GM19463 (cell line): ENCODE measurements at regions not wholly inside any gene's neighbourhood (a gene's known extent, or its start where the extent isn't known, plus 50 kb on each side); places are given as distances from the start of the nearest gene placed in this dataset.
"Not testable (repeated sequence)": the region's sequence is repeated elsewhere in the genome, so short reads cannot be mapped to it uniquely, and the experiment has no call there.

Source experiments
- ATAC-seq: cut with Tn5 transposase; IDR thresholded peaks from one replicate; pipeline ENCODE4 v1.9.1; 2021; ENCODE audit warnings: mild to moderate bottlenecking, moderate library complexity; ENCODE audit not compliant: unreplicated experiment

GRCh38 chr6:103496588-103496987, 1363.1 kb downstream of the HACE1 start:
- ATAC-seq, result not testable (repeated sequence)

- no peak for ATAC-seq
These were observed 1403.1 kb downstream of the HACE1 start for GRCh38 chr6:103456652-103457051.

GRCh38 chr6:103455275-103455674, 1404.4 kb downstream of the HACE1 start:
- no peak for ATAC-seq

GRCh38 chr6:103409475-103409874, 1450.2 kb downstream of the HACE1 start:
- no peak for ATAC-seq

- no peak for ATAC-seq
These were observed 1454.4 kb downstream of the HACE1 start for GRCh38 chr6:103405321-103405720.

GRCh38 chr6:103404799-103405198, 1454.9 kb downstream of the HACE1 start:
- no peak for ATAC-seq

GRCh38 chr6:103396768-103397167, 1463.0 kb downstream of the HACE1 start:
- ATAC-seq, result no peak

GRCh38 chr6:103379272-103379671, 1480.4 kb downstream of the HACE1 start:
- ATAC-seq, result no peak

- ATAC-seq, result no peak
These were observed 1492.5 kb downstream of the HACE1 start for GRCh38 chr6:103367212-103367611.

- ATAC-seq, result no peak
These were observed 1503.2 kb downstream of the HACE1 start for GRCh38 chr6:103356531-103356930.

- no peak for ATAC-seq
These were observed 1515.1 kb downstream of the HACE1 start for GRCh38 chr6:103344554-103345163.

GRCh38 chr6:103335412-103335811, 1524.3 kb downstream of the HACE1 start:
- no peak for ATAC-seq

- ATAC-seq, result no peak
These were observed 1532.7 kb downstream of the HACE1 start for GRCh38 chr6:103326760-103327757.

- no peak for ATAC-seq
These were observed 1546.3 kb downstream of the HACE1 start for GRCh38 chr6:103313432-103313831.

GRCh38 chr6:103294376-103294775, 1565.3 kb downstream of the HACE1 start:
- ATAC-seq, result not testable (repeated sequence)

- no peak for ATAC-seq
These were observed 1574.9 kb downstream of the HACE1 start for GRCh38 chr6:103284835-103285234.

- no peak for ATAC-seq
These were observed 1579.3 kb downstream of the HACE1 start for GRCh38 chr6:103280417-103280816.

GRCh38 chr6:103277936-103278335, 1581.8 kb downstream of the HACE1 start:
- no peak for ATAC-seq

GRCh38 chr6:103273048-103273447, 1586.7 kb downstream of the HACE1 start:
- ATAC-seq, result no peak

GRCh38 chr6:103269581-103269980, 1590.1 kb downstream of the HACE1 start:
- ATAC-seq, result no peak

- ATAC-seq, result no peak
These were observed 1591.4 kb downstream of the HACE1 start for GRCh38 chr6:103268335-103268734.

GRCh38 chr6:103264020-103264419, 1595.7 kb downstream of the HACE1 start:
- ATAC-seq, result no peak
